HK-2 (cell line): ENCODE measurements at regions not wholly inside any gene's neighbourhood (a gene's known extent, or its start where the extent isn't known, plus 50 kb on each side); places are given as distances from the start of the nearest gene placed in this dataset.
A peak's percentile ranks its signal among the peaks of the same experiment; 100 is the strongest.
"Not testable (repeated sequence)": the region's sequence is repeated elsewhere in the genome, so short reads cannot be mapped to it uniquely, and the experiment has no call there.

Source experiments
- DNase-seq: peaks from one replicate; pipeline ENCODE4 v3.0.0-alpha.2; 2018; ENCODE audit not compliant: unreplicated experiment

GRCh38 chr15:69863446-69863845 is 234.3 kb downstream of the TLE3 start:
- DNase-seq: peak; percentile 18

- no peak for DNase-seq
These were observed 232.3 kb downstream of the TLE3 start for GRCh38 chr15:69865369-69865768.

GRCh38 chr15:69868756-69869155 is 229.0 kb downstream of the TLE3 start:
- DNase-seq: no peak

- no peak for DNase-seq
These were observed 228.4 kb downstream of the TLE3 start for GRCh38 chr15:69869291-69869690.

- no peak for DNase-seq
These were observed 227.7 kb downstream of the TLE3 start for GRCh38 chr15:69869881-69870505.

- no peak for DNase-seq
These were observed 226.1 kb downstream of the TLE3 start for GRCh38 chr15:69871511-69872134.

GRCh38 chr15:69873807-69874206 is 223.9 kb downstream of the TLE3 start:
- no peak for DNase-seq

GRCh38 chr15:69874321-69874720 is 223.4 kb downstream of the TLE3 start:
- DNase-seq: no peak

- no peak for DNase-seq
These were observed 221.4 kb downstream of the TLE3 start for GRCh38 chr15:69876064-69876940.

GRCh38 chr15:69879963-69880362 is 217.8 kb downstream of the TLE3 start:
- not testable (repeated sequence) for DNase-seq

- no peak for DNase-seq
These were observed 217.0 kb downstream of the TLE3 start for GRCh38 chr15:69880571-69881301.

- DNase-seq: no peak
These were observed 216.4 kb downstream of the TLE3 start for GRCh38 chr15:69881302-69881670.

GRCh38 chr15:69881766-69882165 is 216.0 kb downstream of the TLE3 start:
- no peak for DNase-seq

- DNase-seq: no peak
These were observed 214.4 kb downstream of the TLE3 start for GRCh38 chr15:69883306-69883705.

GRCh38 chr15:69885173-69885955 is 212.4 kb downstream of the TLE3 start:
- no peak for DNase-seq

GRCh38 chr15:69887009-69887408 is 210.7 kb downstream of the TLE3 start:
- no peak for DNase-seq

GRCh38 chr15:69887553-69887952 is 210.2 kb downstream of the TLE3 start:
- no peak for DNase-seq

- DNase-seq: no peak
These were observed 209.3 kb downstream of the TLE3 start for GRCh38 chr15:69888406-69888805.

GRCh38 chr15:69891070-69891536 is 206.6 kb downstream of the TLE3 start:
- no peak for DNase-seq

- DNase-seq: no peak
These were observed 206.1 kb downstream of the TLE3 start for GRCh38 chr15:69891606-69892005.

GRCh38 chr15:69892351-69892750 is 205.4 kb downstream of the TLE3 start:
- no peak for DNase-seq
